PFSK-1 (cell line): ENCODE measurements at regions not wholly inside any gene's neighbourhood (a gene's known extent, or its start where the extent isn't known, plus 50 kb on each side); places are given as distances from the start of the nearest gene placed in this dataset.

Source experiments
- FOXP2 ChIP-seq: optimal IDR thresholded peaks from 2 replicates; pipeline ENCODE3; 2011; ENCODE audit warnings: borderline replicate concordance, control low read depth, inconsistent platforms; ENCODE audit not compliant: insufficient read depth; ENCODE audit errors: extremely low read length, extremely low read depth
- POLR2AphosphoS5 ChIP-seq: IDR thresholded peaks from 2 replicates; pipeline ENCODE4 v1.6.1; 2012; ENCODE audit warnings: low read depth, mild to moderate bottlenecking, control low read depth, low read length, moderate library complexity
- SIN3A ChIP-seq: IDR thresholded peaks from 2 replicates; pipeline ENCODE4 v1.6.1; 2012; ENCODE audit warnings: mild to moderate bottlenecking, low read length, moderate library complexity, borderline replicate concordance; ENCODE audit not compliant: insufficient read depth
- TAF1 ChIP-seq: IDR thresholded peaks from 2 replicates; pipeline ENCODE4 v1.6.1; 2012; ENCODE audit warnings: low read length, control low read depth, borderline replicate concordance; ENCODE audit not compliant: insufficient read depth
- TF ChIP-seq, protein P1 (sequence below), 2 experiments: IDR thresholded peaks; 2 replicates each; pipeline versions ENCODE4 v1.6.1 to v1.8.0; 2011 to 2012; ENCODE audit warnings: low read depth in 2 of 2, low read length in 2 of 2, control low read depth in 1 of 2, inconsistent platforms in 1 of 2, mild to moderate bottlenecking in 1 of 2, moderate library complexity in 1 of 2; ENCODE audit not compliant: insufficient read depth in 1 of 2

DNA sequence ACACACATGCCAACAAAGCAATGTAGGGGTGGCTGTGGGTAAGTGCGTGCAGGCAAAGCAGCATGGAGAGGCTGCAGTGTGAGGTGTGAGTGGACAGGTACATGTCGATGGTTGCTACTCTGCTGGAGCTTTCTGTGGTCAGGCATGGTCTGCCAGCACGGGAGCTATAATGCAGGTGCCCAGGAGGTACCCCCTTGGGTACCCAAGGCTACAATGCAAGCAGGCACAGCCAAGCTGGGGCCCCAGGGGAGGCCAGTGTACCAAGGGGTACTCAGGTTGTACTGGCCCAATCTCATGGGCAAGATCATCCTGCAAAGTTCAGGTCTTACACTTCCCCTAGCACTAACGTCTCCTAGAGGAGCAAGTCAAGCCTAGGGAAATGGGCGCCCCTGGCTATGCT lies 58.4 kb upstream of the IRAK1BP1 start:
- TF ChIP-seq FOXP2 (no peak), SIN3A (no peak), POLR2AphosphoS5 (no peak), TAF1 (no peak)
- TF ChIP-seq, protein P1, sequence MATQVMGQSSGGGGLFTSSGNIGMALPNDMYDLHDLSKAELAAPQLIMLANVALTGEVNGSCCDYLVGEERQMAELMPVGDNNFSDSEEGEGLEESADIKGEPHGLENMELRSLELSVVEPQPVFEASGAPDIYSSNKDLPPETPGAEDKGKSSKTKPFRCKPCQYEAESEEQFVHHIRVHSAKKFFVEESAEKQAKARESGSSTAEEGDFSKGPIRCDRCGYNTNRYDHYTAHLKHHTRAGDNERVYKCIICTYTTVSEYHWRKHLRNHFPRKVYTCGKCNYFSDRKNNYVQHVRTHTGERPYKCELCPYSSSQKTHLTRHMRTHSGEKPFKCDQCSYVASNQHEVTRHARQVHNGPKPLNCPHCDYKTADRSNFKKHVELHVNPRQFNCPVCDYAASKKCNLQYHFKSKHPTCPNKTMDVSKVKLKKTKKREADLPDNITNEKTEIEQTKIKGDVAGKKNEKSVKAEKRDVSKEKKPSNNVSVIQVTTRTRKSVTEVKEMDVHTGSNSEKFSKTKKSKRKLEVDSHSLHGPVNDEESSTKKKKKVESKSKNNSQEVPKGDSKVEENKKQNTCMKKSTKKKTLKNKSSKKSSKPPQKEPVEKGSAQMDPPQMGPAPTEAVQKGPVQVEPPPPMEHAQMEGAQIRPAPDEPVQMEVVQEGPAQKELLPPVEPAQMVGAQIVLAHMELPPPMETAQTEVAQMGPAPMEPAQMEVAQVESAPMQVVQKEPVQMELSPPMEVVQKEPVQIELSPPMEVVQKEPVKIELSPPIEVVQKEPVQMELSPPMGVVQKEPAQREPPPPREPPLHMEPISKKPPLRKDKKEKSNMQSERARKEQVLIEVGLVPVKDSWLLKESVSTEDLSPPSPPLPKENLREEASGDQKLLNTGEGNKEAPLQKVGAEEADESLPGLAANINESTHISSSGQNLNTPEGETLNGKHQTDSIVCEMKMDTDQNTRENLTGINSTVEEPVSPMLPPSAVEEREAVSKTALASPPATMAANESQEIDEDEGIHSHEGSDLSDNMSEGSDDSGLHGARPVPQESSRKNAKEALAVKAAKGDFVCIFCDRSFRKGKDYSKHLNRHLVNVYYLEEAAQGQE (IDR thresholded peaks at IDR 0.05; ENCODE audit: insufficient read depth in 1 of 2, low read depth in 2 of 2, low read length in 2 of 2): no peak

GRCh38 chr6:78810146-78810545 lies 57.2 kb upstream of the IRAK1BP1 start:
- TF ChIP-seq FOXP2 (no peak), SIN3A (no peak)

GRCh38 chr6:78810698-78811097 lies 56.7 kb upstream of the IRAK1BP1 start:
- no peak for TF ChIP-seq FOXP2
- TF ChIP-seq, protein P1 (IDR thresholded peaks at IDR 0.05; ENCODE audit: insufficient read depth in 1 of 2, low read depth in 2 of 2, low read length in 2 of 2): no peak
